ENCODE measurements at regions not wholly inside any gene's neighbourhood (a gene's known extent, or its start where the extent isn't known, plus 50 kb on each side); places are given as distances from the start of the nearest gene placed in this dataset.

DNA sequence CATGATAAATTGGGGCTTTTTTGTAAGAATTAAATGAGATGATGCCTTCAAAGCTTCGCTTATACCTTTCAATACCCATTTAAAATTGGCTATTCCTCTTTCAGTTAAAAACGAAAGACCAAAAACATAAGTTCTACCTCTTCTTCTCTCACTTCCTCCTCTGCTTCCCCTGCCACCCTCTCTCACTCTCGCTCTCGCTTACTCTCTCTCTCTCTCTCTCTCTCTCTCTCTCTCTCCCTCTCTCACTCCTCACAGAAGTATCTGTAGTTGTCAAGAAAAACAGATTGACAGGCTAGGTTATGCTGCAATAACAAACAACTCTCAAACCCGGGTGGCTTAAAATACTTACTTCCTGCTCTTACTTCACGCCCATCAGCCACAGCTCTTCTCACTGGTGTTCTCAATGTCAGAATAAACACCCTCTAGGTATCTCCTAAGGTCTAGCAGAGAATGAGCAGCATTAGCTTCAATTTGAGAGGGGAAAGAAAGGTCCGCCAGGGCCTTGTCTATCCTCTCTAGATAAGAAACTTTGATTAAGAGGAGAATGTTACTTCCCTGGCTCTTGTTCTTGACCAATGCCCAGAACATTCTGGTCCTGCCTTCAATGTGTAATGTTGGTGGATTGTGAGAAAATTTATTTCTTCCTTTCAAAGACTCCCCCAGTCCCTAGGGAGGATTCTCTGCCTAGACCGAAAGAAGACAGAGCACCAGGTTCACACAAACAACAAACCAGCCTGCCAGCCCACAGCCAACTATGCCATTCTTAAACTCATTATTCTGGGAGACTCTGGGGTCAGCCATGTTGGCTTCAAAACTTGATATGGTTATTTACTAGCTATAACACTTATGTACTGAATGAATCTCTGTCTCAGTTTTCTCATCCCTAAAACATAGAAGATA is 1028.7 kb downstream of the XPNPEP1 start:
- TF ChIP-seq EP300 (IDR thresholded peaks at IDR 0.05), result no peak
- TF ChIP-seq, protein P1, sequence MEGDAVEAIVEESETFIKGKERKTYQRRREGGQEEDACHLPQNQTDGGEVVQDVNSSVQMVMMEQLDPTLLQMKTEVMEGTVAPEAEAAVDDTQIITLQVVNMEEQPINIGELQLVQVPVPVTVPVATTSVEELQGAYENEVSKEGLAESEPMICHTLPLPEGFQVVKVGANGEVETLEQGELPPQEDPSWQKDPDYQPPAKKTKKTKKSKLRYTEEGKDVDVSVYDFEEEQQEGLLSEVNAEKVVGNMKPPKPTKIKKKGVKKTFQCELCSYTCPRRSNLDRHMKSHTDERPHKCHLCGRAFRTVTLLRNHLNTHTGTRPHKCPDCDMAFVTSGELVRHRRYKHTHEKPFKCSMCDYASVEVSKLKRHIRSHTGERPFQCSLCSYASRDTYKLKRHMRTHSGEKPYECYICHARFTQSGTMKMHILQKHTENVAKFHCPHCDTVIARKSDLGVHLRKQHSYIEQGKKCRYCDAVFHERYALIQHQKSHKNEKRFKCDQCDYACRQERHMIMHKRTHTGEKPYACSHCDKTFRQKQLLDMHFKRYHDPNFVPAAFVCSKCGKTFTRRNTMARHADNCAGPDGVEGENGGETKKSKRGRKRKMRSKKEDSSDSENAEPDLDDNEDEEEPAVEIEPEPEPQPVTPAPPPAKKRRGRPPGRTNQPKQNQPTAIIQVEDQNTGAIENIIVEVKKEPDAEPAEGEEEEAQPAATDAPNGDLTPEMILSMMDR (IDR thresholded peaks at IDR 0.05), result no peak

All from tibial nerve (tissue), 4 donors.